CD4-positive, alpha-beta T cell (primary cell): ENCODE measurements at regions not wholly inside any gene's neighbourhood (a gene's known extent, or its start where the extent isn't known, plus 50 kb on each side); places are given as distances from the start of the nearest gene placed in this dataset.

ENCODE experiments used
- ATAC-seq: fragments of 200-7000 bp; cut with Tn5 transposase; one replicate; pipeline ENCODE4 v1.10.0; 2022; ENCODE audit warnings: mild to moderate bottlenecking; ENCODE audit not compliant: poor library complexity
- CTCF ChIA-PET: fragments of 350-600 bp; sonication (Branson Sonifier 250); formaldehyde crosslinking; loops from one replicate; lab custom pipeline; 2021; ENCODE audit warnings: antibody characterized with exemption, inconsistent platforms; lab: Charles Lee
- POLR2A ChIA-PET: fragments of 350-600 bp; sonication (Branson Sonifier 250); formaldehyde crosslinking; loops from one replicate; lab custom pipeline; 2021; ENCODE audit warnings: antibody characterized with exemption, inconsistent platforms; lab: Charles Lee
- DNase-seq, 14 experiments: peaks; one replicate each; pipeline ENCODE4 v3.0.0-alpha.2; 2013 to 2020; ENCODE audit warnings: mixed read lengths in 2 of 14
- H3K27ac ChIP-seq, 2 donors: one replicate each; pipeline versions ENCODE4 v1.5.1 to v1.7.0; 2013; ENCODE audit warnings: low read length in 2 of 2, low read depth in 1 of 2, mild to moderate bottlenecking in 1 of 2
- H3K27me3 ChIP-seq, 2 experiments: 1 replicate in 1 of 2; 2 replicates in 1 of 2; pipeline versions ENCODE4 v1.6.1 to v1.7.0; 2013; ENCODE audit warnings: low read length in 2 of 2, control low read depth in 1 of 2, mild to moderate bottlenecking in 1 of 2, moderate library complexity in 1 of 2; ENCODE audit not compliant: insufficient read depth in 2 of 2, control insufficient read depth in 1 of 2
- H3K36me3 ChIP-seq: one replicate; pipeline ENCODE4 v1.6.1; 2013; ENCODE audit warnings: low read length, control low read depth; ENCODE audit not compliant: insufficient read depth
- H3K4me1 ChIP-seq: one replicate; pipeline ENCODE4 v1.6.1; 2013; ENCODE audit warnings: low read length, control low read depth; ENCODE audit not compliant: insufficient read depth
- H3K4me3 ChIP-seq: one replicate; pipeline ENCODE4 v1.5.1; 2013; ENCODE audit warnings: mild to moderate bottlenecking, low read length, moderate library complexity
- H3K9me3 ChIP-seq, 2 experiments: 1 replicate in 1 of 2; 2 replicates in 1 of 2; pipeline versions ENCODE4 v1.6.1 to v1.7.0; 2013; ENCODE audit warnings: low read length in 2 of 2, mild to moderate bottlenecking in 2 of 2, control low read depth in 1 of 2, moderate library complexity in 1 of 2; ENCODE audit not compliant: control insufficient read depth in 1 of 2, insufficient read depth in 1 of 2
- H3K27ac Mint-ChIP-seq: one replicate; pipeline ENCODE4 v1.8.0; 2020; ENCODE audit warnings: mixed read lengths
- H3K27me3 Mint-ChIP-seq: one replicate; pipeline ENCODE4 v1.8.0; 2021; ENCODE audit warnings: mixed read lengths
- H3K36me3 Mint-ChIP-seq: one replicate; pipeline ENCODE4 v1.8.0; 2021; ENCODE audit warnings: low read depth, mixed read lengths
- H3K4me1 Mint-ChIP-seq: one replicate; pipeline ENCODE4 v1.8.0; 2021; ENCODE audit warnings: low read depth, mixed read lengths
- H3K4me3 Mint-ChIP-seq: one replicate; pipeline ENCODE4 v1.8.0; 2020; ENCODE audit warnings: mild to moderate bottlenecking, mixed read lengths
- H3K9me3 Mint-ChIP-seq: one replicate; pipeline ENCODE4 v1.8.0; 2020; ENCODE audit warnings: mixed read lengths
- CTCF ChIP-seq: fragments of 200-600 bp; IDR thresholded peaks from one replicate; pipeline ENCODE4 v1.8.0; 2022; ENCODE audit warnings: antibody characterized with exemption, mild to moderate bottlenecking
- intact Hi-C, 2 experiments: fragments of 100-400 bp; cut with DNase I in 1 of 2; cut with micrococcal nuclease in 1 of 2; formaldehyde crosslinking; loops; one replicate each; pipeline versions ENCODE4 v1.15.1 to v1.9.0; 2023 to 2025; cut with DNase I, micrococcal nuclease

- Histone ChIP-seq H3K27ac (no peak overlapping the region), H3K36me3 (no peaks in the 10 kb centered on the region), H3K4me1 (no peaks in the 10 kb centered on the region), H3K27me3 (no peaks in the 10 kb centered on the region), H3K4me3 (no peak overlapping the region), H3K9me3 (peaks cover 9 to 11% of the 10 kb centered on the region in 2 experiments)
- Mint-ChIP-seq H3K36me3 (no peaks in the 10 kb centered on the region), H3K27ac (no peak overlapping the region), H3K9me3 (peaks cover 15% of the 10 kb centered on the region), H3K27me3 (no peaks in the 10 kb centered on the region), H3K4me1 (no peaks in the 10 kb centered on the region), H3K4me3 (no peak overlapping the region)
- DNase-seq (no peak), ATAC-seq (no peak)
- POLR2A ChIA-PET = no interaction called here
- CTCF ChIA-PET = no interaction called here
- no peak for TF ChIP-seq CTCF
- intact Hi-C loops = no loop called here
These were observed 170.6 kb upstream of the CNTNAP4 start for GRCh38 chr16:76106647-76107046.

GRCh38 chr16:76108460-76108859, 168.7 kb upstream of the CNTNAP4 start:
- no peaks in the 10 kb centered on the region for H3K27me3 Mint-ChIP-seq
- CTCF ChIA-PET = no interaction called here

GRCh38 chr16:76114681-76115080, 162.5 kb upstream of the CNTNAP4 start:
- ATAC-seq (no peak), DNase-seq (no peak)
- peaks cover 0 to 3% of the 10 kb centered on the region in 2 experiments for H3K9me3 ChIP-seq
- H3K27me3 ChIP-seq = no peaks in the 10 kb centered on the region
- H3K27ac Mint-ChIP-seq = no peak overlapping the region
- H3K36me3 ChIP-seq = no peaks in the 10 kb centered on the region
- CTCF ChIA-PET = no interaction called here
- H3K36me3 Mint-ChIP-seq = no peaks in the 10 kb centered on the region
- H3K4me3 Mint-ChIP-seq = no peak overlapping the region
- H3K27me3 Mint-ChIP-seq = no peaks in the 10 kb centered on the region
- no peaks in the 10 kb centered on the region for H3K4me1 ChIP-seq
- peaks cover 12% of the 10 kb centered on the region for H3K9me3 Mint-ChIP-seq
- intact Hi-C loops = no loop called here
- POLR2A ChIA-PET = no interaction called here
- no peak for TF ChIP-seq CTCF
- no peak overlapping the region for H3K27ac ChIP-seq
- H3K4me1 Mint-ChIP-seq = no peaks in the 10 kb centered on the region
- no peak overlapping the region for H3K4me3 ChIP-seq

More at GRCh38 chr16:76108460-76108859, 168.7 kb upstream of the CNTNAP4 start:
- H3K4me3 ChIP-seq = no peak overlapping the region
- peaks cover 8% of the 10 kb centered on the region for H3K9me3 Mint-ChIP-seq
- no peaks in the 10 kb centered on the region for H3K36me3 Mint-ChIP-seq
- no peaks in the 10 kb centered on the region for H3K4me1 ChIP-seq
- no peaks in the 10 kb centered on the region for H3K36me3 ChIP-seq
- no peaks in the 10 kb centered on the region for H3K4me1 Mint-ChIP-seq
- ATAC-seq = no peak
- DNase-seq = no peak
- H3K4me3 Mint-ChIP-seq = no peak overlapping the region
- POLR2A ChIA-PET = no interaction called here
- TF ChIP-seq CTCF = no peak
- peaks cover 0 to 11% of the 10 kb centered on the region in 2 experiments for H3K9me3 ChIP-seq
- no peak overlapping the region for H3K27ac Mint-ChIP-seq
- H3K27ac ChIP-seq = no peak overlapping the region
- intact Hi-C loops = no loop called here
- no peaks in the 10 kb centered on the region for H3K27me3 ChIP-seq
